ENCODE measurements at regions not wholly inside any gene's neighbourhood (a gene's known extent, or its start where the extent isn't known, plus 50 kb on each side); places are given as distances from the start of the nearest gene placed in this dataset.

- no peak for TF ChIP-seq CTCF (IDR thresholded peaks at IDR 0.05)
- TF ChIP-seq ZFX (IDR thresholded peaks at IDR 0.05; ENCODE audit: borderline replicate concordance) = no peak
These were observed 92.3 kb upstream of the PAX6 start for GRCh38 chr11:31903225-31904074.

Data from 22Rv1 (cell line).